Loucy (cell line): ENCODE measurements at regions not wholly inside any gene's neighbourhood (a gene's known extent, or its start where the extent isn't known, plus 50 kb on each side); places are given as distances from the start of the nearest gene placed in this dataset.

Experiments
- H2AFZ ChIP-seq: fragments of 200-600 bp; sonication (generic); 2 replicates; pipeline ENCODE4 v1.6.0; 2016; ENCODE audit warnings: antibody characterized with exemption, mild to moderate bottlenecking, low read length, moderate library complexity
- H3F3A ChIP-seq: fragments of 200-600 bp; 2 replicates; pipeline ENCODE4 v1.6.0; 2016; ENCODE audit warnings: antibody characterized with exemption, low read depth, mild to moderate bottlenecking
- H3K27me3 ChIP-seq: fragments of 200-600 bp; sonication (generic); 2 replicates; pipeline ENCODE4 v1.6.1; 2014; ENCODE audit warnings: low read length, mild to moderate bottlenecking; ENCODE audit not compliant: insufficient read depth, poor library complexity, severe bottlenecking
- H3K36me3 ChIP-seq: fragments of 200-600 bp; sonication (generic); 2 replicates; pipeline ENCODE4 v1.6.1; 2016; ENCODE audit warnings: low read length; ENCODE audit not compliant: insufficient read depth
- H3K4me1 ChIP-seq: fragments of 200-600 bp; sonication (generic); 2 replicates; pipeline ENCODE4 v1.5.1; 2014; ENCODE audit warnings: low read length, mild to moderate bottlenecking; ENCODE audit not compliant: insufficient read depth, poor library complexity, severe bottlenecking
- H3K4me2 ChIP-seq: fragments of 200-600 bp; sonication (generic); 2 replicates; pipeline ENCODE4 v1.6.0; 2014; ENCODE audit warnings: antibody characterized with exemption, low read length, low read depth, mild to moderate bottlenecking; ENCODE audit not compliant: poor library complexity, severe bottlenecking
- H3K4me3 ChIP-seq: fragments of 200-600 bp; sonication (generic); 2 replicates; pipeline ENCODE4 v1.5.1; 2014; ENCODE audit warnings: low read length, mild to moderate bottlenecking, mixed read lengths; ENCODE audit not compliant: poor library complexity, severe bottlenecking
- H3K79me2 ChIP-seq: fragments of 200-600 bp; sonication (generic); 2 replicates; pipeline ENCODE4 v1.6.1; 2014; ENCODE audit warnings: low read length; ENCODE audit not compliant: insufficient read depth
- H3K9ac ChIP-seq: fragments of 200-600 bp; sonication (generic); 2 replicates; pipeline ENCODE4 v1.6.0; 2014; ENCODE audit warnings: mild to moderate bottlenecking, low read depth, low read length, moderate library complexity; ENCODE audit not compliant: poor library complexity, severe bottlenecking
- H3K9me2 ChIP-seq: fragments of 200-600 bp; sonication (generic); replicated peaks from 2 replicates; pipeline ENCODE4 v1.6.1; 2016; ENCODE audit warnings: low read depth, low read length, mixed read lengths
- H3K9me3 ChIP-seq: fragments of 200-600 bp; sonication (generic); 2 replicates; pipeline ENCODE4 v1.6.1; 2014; ENCODE audit warnings: mild to moderate bottlenecking, antibody characterized with exemption, low read length, low read depth; ENCODE audit not compliant: insufficient read depth
- H4K20me1 ChIP-seq: fragments of 200-600 bp; sonication (generic); 2 replicates; pipeline ENCODE4 v1.6.0; 2014; ENCODE audit warnings: antibody characterized with exemption, low read length, mild to moderate bottlenecking; ENCODE audit not compliant: insufficient read depth, poor library complexity, severe bottlenecking
- EZH2phosphoT487 ChIP-seq: fragments of 200-600 bp; IDR thresholded peaks from 2 replicates; pipeline ENCODE4 v1.6.1; 2018; ENCODE audit warnings: antibody characterized with exemption, mild to moderate bottlenecking, moderate library complexity, borderline replicate concordance
- TF ChIP-seq, protein P1 (sequence below): fragments of 200-600 bp; sonication (generic); conservative IDR thresholded peaks from 2 replicates; pipeline ENCODE4 v1.5.1; 2014; ENCODE audit warnings: mild to moderate bottlenecking, antibody characterized with exemption, low read length

DNA sequence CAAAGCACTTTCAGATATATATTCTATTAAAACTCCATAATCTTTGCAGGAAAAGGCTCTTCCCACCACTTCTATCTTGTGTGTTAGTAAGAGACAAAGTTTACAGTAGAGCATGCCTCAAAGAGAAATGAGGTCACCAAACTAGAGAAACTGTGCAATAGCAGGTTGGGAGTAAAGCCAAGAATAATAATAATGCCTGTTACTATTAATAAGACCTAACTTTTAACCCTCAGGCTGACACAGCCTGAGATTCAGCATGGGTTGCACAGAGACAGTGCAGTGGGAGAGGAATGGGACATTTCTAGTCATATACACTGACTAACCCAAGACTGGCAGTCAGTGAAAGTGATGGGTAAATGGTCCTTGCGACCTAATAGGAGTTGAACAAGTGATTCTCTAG, 320.2 kb upstream of the NFIA start:
- Histone ChIP-seq H2AFZ (no peak overlapping the region), H3K79me2 (no peaks in the 10 kb centered on the region), H3K4me3 (no peak overlapping the region), H3K27me3 (no peaks in the 10 kb centered on the region), H3K9ac (no peak overlapping the region), H4K20me1 (no peaks in the 10 kb centered on the region), H3K4me1 (peaks cover 6% of the 10 kb centered on the region), H3F3A (no peaks in the 10 kb centered on the region), H3K9me2 (no peaks in the 10 kb centered on the region), H3K9me3 (0 out of 2 replicates have a peak, but pooled peaks cover 5% of the 10 kb centered on the region), H3K36me3 (no peaks in the 10 kb centered on the region), H3K4me2 (no peak overlapping the region)
- TF ChIP-seq, protein P1, sequence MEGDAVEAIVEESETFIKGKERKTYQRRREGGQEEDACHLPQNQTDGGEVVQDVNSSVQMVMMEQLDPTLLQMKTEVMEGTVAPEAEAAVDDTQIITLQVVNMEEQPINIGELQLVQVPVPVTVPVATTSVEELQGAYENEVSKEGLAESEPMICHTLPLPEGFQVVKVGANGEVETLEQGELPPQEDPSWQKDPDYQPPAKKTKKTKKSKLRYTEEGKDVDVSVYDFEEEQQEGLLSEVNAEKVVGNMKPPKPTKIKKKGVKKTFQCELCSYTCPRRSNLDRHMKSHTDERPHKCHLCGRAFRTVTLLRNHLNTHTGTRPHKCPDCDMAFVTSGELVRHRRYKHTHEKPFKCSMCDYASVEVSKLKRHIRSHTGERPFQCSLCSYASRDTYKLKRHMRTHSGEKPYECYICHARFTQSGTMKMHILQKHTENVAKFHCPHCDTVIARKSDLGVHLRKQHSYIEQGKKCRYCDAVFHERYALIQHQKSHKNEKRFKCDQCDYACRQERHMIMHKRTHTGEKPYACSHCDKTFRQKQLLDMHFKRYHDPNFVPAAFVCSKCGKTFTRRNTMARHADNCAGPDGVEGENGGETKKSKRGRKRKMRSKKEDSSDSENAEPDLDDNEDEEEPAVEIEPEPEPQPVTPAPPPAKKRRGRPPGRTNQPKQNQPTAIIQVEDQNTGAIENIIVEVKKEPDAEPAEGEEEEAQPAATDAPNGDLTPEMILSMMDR: no peak
- no peak for TF ChIP-seq EZH2phosphoT487

DNA sequence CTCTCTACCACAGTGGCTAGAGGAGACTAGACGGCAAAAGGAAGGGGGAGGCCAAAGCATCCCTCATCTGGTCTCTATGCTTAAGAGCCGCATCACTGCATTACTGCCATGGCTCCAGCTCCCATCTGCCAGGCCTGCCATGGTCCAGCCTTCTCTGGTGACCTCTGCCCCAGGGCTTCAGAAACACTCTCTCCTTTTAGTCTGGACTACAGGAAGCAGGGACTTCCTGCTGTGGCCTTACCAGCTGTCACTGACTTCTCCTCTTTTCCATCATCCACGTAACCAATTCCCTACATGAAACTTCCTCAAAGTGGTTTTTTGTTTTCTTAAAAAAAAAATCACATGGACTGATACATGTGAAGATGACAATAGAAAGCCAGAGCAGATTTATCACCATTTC, 323.1 kb upstream of the NFIA start:
- Histone ChIP-seq H4K20me1 (no peaks in the 10 kb centered on the region), H3K9me2 (no peaks in the 10 kb centered on the region)
- TF ChIP-seq, protein P1: no peak
- no peak for TF ChIP-seq EZH2phosphoT487

DNA sequence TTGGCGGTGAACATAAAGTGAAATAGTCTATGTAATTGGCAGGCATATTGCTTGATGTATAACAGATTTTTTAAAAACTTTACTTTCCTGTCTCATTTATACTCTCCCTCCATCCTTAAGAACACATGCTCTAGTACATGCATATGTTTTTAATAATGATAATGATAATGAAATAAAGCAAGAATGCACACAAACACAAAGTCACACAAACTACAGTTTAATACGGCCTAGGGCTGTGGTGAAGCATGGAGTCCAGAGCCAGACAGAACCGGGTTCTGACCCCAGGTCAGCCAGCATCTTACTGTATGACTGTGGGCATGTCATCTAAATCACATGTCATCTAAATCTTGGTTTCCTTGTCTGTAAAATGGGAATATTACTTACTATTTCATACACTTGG, 324.9 kb upstream of the NFIA start:
- Histone ChIP-seq H3K9me2 (no peaks in the 10 kb centered on the region), H3K4me1 (peaks cover 6% of the 10 kb centered on the region), H3K4me2 (no peak overlapping the region), H3K36me3 (no peaks in the 10 kb centered on the region), H3K9me3 (no peaks in the 10 kb centered on the region), H3K9ac (no peak overlapping the region), H3K27me3 (no peaks in the 10 kb centered on the region), H3K79me2 (no peaks in the 10 kb centered on the region), H4K20me1 (no peaks in the 10 kb centered on the region), H3K4me3 (no peak overlapping the region), H2AFZ (no peak overlapping the region), H3F3A (no peaks in the 10 kb centered on the region)
- TF ChIP-seq, protein P1: no peak
- no peak for TF ChIP-seq EZH2phosphoT487

More for the DNA sequence above, 323.1 kb upstream of the NFIA start:
- no peaks in the 10 kb centered on the region for H3K9me3 ChIP-seq
- no peak overlapping the region for H2AFZ ChIP-seq
- H3F3A ChIP-seq: no peaks in the 10 kb centered on the region
- no peaks in the 10 kb centered on the region for H3K27me3 ChIP-seq
- H3K4me3 ChIP-seq: no peak overlapping the region
- H3K4me1 ChIP-seq: peaks cover 6% of the 10 kb centered on the region
- H3K79me2 ChIP-seq: no peaks in the 10 kb centered on the region
- H3K4me2 ChIP-seq: no peak overlapping the region
- H3K36me3 ChIP-seq: no peaks in the 10 kb centered on the region
- H3K9ac ChIP-seq: no peak overlapping the region
